ENCODE measurements at regions not wholly inside any gene's neighbourhood (a gene's known extent, or its start where the extent isn't known, plus 50 kb on each side); places are given as distances from the start of the nearest gene placed in this dataset.

DNA sequence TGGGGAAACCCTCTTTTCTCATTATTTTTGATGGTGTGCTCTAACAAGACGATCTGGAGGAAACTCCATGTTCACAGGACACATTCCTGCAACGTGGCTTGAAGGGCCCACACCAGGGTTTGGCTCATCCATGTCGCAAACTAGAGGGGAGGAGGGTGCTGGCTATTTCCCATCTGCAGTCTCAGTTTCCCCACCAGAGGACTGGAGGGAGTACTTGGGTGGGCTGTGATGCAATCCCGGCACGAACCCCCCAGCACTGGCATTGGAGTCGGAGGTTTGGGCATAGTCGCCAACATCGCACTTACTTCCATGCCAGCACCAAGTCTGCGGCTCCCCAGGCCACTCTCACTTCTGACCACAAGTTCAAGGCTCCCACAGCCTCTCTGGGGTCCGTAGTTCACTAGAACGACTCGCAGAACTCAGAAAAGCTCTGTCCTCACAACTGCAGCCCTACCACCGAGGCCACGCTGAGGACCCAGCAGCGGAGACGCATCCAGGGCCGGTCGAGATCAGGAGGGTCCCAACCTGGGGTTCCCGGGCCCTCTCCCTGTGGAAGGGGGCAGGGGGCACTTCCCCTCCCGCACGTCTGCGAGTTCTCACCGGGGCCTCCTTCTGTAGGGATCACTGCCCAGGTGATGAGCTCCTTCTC is 165.6 kb upstream of the SOX1 start:
- in situ Hi-C loops (cut with HindIII; ENCODE audit: low pct_ligation_motif_present, low sequenced_read_pairs): no loop called here
- no peak overlapping the region for H3K4me3 ChIP-seq (ENCODE audit: low read depth, low read length)
- no peak for DNase-seq

DNA sequence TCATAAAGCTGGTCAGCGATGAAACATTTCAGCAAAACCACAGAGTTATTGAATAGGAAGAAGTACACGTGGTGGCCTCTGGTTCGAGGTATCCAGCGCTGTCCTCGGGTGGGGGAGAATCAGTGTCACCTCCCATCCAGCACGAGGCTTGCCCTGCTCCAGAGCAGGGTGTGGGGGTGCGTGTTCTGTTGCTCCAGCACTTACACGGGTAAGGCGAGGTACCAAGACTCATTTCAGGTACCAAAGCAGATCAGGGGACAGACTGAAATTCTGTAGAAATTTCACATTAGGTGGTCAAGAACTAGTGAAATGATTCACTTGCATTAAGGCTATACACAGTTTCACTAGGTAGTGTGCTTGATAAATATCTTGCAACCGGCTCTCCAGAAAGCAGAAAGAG is 164.2 kb upstream of the SOX1 start:
- DNase-seq: no peak
- TF ChIP-seq, protein P1, sequence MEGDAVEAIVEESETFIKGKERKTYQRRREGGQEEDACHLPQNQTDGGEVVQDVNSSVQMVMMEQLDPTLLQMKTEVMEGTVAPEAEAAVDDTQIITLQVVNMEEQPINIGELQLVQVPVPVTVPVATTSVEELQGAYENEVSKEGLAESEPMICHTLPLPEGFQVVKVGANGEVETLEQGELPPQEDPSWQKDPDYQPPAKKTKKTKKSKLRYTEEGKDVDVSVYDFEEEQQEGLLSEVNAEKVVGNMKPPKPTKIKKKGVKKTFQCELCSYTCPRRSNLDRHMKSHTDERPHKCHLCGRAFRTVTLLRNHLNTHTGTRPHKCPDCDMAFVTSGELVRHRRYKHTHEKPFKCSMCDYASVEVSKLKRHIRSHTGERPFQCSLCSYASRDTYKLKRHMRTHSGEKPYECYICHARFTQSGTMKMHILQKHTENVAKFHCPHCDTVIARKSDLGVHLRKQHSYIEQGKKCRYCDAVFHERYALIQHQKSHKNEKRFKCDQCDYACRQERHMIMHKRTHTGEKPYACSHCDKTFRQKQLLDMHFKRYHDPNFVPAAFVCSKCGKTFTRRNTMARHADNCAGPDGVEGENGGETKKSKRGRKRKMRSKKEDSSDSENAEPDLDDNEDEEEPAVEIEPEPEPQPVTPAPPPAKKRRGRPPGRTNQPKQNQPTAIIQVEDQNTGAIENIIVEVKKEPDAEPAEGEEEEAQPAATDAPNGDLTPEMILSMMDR (IDR thresholded peaks at IDR 0.05; ENCODE audit: low read depth, low read length, missing control alignments): no peak
- Histone ChIP-seq H3K36me3 (replicated peaks) (no peaks in the 10 kb centered on the region), H3K27me3 (replicated peaks) (no peaks in the 10 kb centered on the region), H3K4me3 (ENCODE audit: low read depth, low read length) (no peak overlapping the region), H3K27ac (no peak overlapping the region)
- in situ Hi-C loops (cut with HindIII; ENCODE audit: low pct_ligation_motif_present, low sequenced_read_pairs): no loop called here

More for the DNA sequence above, 165.6 kb upstream of the SOX1 start:
- TF ChIP-seq, protein P1 (IDR thresholded peaks at IDR 0.05; ENCODE audit: low read depth, low read length, missing control alignments): no peak
- no peaks in the 10 kb centered on the region for H3K27me3 ChIP-seq (replicated peaks)
- H3K27ac ChIP-seq: no peak overlapping the region
- no peaks in the 10 kb centered on the region for H3K36me3 ChIP-seq (replicated peaks)

DNA sequence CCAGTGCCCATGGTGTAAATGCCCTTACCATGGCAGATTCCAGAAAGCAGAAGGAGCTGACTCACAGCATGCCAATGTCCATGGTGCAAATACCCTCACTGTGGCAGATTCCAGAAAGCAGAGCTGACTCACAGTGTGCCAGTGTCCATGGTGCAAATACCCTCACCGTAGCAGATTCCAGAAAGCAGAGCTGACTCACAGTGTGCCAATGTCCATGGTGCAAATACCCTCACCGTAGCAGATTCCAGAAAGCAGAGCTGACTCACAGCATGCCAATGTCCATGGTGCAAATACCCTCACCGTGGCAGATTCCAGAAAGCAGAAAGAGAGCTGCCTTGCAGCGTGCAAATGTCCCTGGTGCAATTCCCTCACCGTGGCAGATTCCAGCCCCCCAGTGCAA is 163.8 kb upstream of the SOX1 start:
- TF ChIP-seq, protein P1 (IDR thresholded peaks at IDR 0.05; ENCODE audit: low read depth, low read length, missing control alignments): no peak
- Histone ChIP-seq H3K36me3 (replicated peaks) (no peaks in the 10 kb centered on the region), H3K27ac (no peak overlapping the region), H3K27me3 (replicated peaks) (no peaks in the 10 kb centered on the region), H3K4me3 (ENCODE audit: low read depth, low read length) (no peak overlapping the region)
- DNase-seq: no peak
- in situ Hi-C loops (cut with HindIII; ENCODE audit: low pct_ligation_motif_present, low sequenced_read_pairs): no loop called here

DNA sequence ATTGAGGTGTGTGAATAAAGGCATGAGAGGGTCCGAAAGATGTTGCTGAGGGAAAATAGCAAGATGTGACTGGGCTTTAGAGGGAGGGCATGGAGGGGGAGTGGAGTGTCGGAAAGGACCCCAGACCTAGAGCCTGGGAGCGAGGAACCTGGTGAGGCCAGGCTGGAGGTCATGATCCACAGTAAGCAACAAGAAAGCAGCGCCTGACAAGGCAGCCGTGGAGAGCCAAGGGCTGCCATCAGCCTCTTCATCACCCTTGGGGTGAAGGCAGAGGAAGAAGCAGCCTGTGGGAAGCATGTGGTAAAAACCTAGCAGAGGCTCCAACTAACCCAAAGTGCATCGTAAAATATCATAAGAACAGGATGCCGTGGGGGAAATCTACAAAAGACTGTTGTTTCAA is 162.8 kb upstream of the SOX1 start:
- DNase-seq: no peak
- H3K27ac ChIP-seq: no peak overlapping the region
- in situ Hi-C loops (cut with HindIII; ENCODE audit: low pct_ligation_motif_present, low sequenced_read_pairs): no loop called here

DNA sequence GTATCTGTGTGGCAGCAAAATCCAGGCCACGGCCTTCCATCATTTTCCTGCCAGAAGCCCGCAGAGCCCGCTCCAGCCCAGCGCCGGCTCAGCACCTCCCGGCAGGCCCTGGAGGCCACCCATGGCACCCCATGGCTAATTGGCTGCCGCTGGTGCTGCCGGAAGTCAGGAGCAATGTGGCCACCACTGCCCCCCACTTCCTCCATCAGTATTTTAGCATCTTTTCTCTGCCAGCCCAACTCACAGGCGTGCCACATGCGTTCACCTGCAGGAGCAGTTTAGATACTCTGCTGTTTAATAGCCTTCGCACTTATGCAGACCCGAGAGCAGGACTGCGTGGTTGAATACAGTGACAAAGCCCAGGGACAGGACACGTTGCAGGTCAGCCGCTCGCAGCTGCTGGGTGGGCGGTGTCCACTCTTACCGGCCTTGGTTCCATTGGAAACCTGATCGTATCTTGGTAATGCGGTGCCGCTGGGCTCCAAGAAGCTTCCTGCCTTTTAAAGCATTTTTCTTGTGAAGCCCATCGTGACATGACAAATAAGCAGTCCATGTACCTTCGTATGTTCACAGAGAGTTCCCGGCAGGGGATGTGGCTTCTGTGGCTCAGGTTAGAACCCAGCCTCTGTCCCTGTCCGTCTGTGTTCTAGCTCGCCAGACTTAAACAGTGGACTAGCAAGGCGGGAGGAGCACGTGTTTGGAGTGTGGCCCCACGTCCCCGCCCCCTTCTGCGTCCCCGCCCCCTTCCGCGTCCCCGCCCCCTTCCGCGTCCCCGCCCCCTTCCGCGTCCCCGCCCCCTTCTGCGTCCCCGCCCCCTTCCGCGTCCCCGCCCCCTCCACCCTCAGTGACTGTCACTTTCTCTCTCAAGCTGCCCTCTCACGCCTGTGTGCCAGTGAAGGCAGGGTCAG is 162.0 kb upstream of the SOX1 start:
- H3K36me3 ChIP-seq (replicated peaks): no peaks in the 10 kb centered on the region
- no peaks in the 10 kb centered on the region for H3K27me3 ChIP-seq (replicated peaks)
- H3K4me3 ChIP-seq (ENCODE audit: low read depth, low read length): no peak overlapping the region
- no peak overlapping the region for H3K27ac ChIP-seq
- no peak for DNase-seq
- in situ Hi-C loops (cut with HindIII; ENCODE audit: low pct_ligation_motif_present, low sequenced_read_pairs): no loop called here
- TF ChIP-seq, protein P1 (IDR thresholded peaks at IDR 0.05; ENCODE audit: low read depth, low read length, missing control alignments): no peak

More for the DNA sequence above, 162.8 kb upstream of the SOX1 start:
- TF ChIP-seq, protein P1 (IDR thresholded peaks at IDR 0.05; ENCODE audit: low read depth, low read length, missing control alignments): no peak
- no peak overlapping the region for H3K4me3 ChIP-seq (ENCODE audit: low read depth, low read length)
- no peaks in the 10 kb centered on the region for H3K36me3 ChIP-seq (replicated peaks)
- no peaks in the 10 kb centered on the region for H3K27me3 ChIP-seq (replicated peaks)
